ENCODE measurements at regions not wholly inside any gene's neighbourhood (a gene's known extent, or its start where the extent isn't known, plus 50 kb on each side); places are given as distances from the start of the nearest gene placed in this dataset.
"Not testable (repeated sequence)": the region's sequence is repeated elsewhere in the genome, so short reads cannot be mapped to it uniquely, and the experiment has no call there.

- DNase-seq (ENCODE audit: low read depth), result no peak
- no peak for TF ChIP-seq CTCF (IDR thresholded peaks at IDR 0.05; ENCODE audit: insufficient read depth, low read depth, low read length)
- H3K4me3 ChIP-seq (ENCODE audit: low read depth, low read length), result no peak overlapping the region
Observed at GRCh38 chr3:176623468-176624150, 573.7 kb downstream of the TBL1XR1 start.

GRCh38 chr3:176619833-176620232, 577.4 kb downstream of the TBL1XR1 start:
- no peak for DNase-seq (ENCODE audit: low read depth)
- no peak for TF ChIP-seq CTCF (IDR thresholded peaks at IDR 0.05; ENCODE audit: insufficient read depth, low read depth, low read length)
- no peak overlapping the region for H3K4me3 ChIP-seq (ENCODE audit: low read depth, low read length)

GRCh38 chr3:176615826-176616225, 581.5 kb downstream of the TBL1XR1 start:
- DNase-seq (ENCODE audit: low read depth), result no peak
- no peak for TF ChIP-seq CTCF (IDR thresholded peaks at IDR 0.05; ENCODE audit: insufficient read depth, low read depth, low read length)
- H3K4me3 ChIP-seq (ENCODE audit: low read depth, low read length), result no peak overlapping the region

- H3K4me3 ChIP-seq (ENCODE audit: low read depth, low read length), result no peak overlapping the region
Observed at GRCh38 chr3:176611703-176612102, 585.6 kb downstream of the TBL1XR1 start.

GRCh38 chr3:176609361-176609760, 587.9 kb downstream of the TBL1XR1 start:
- DNase-seq (ENCODE audit: low read depth), result no peak
- TF ChIP-seq CTCF (IDR thresholded peaks at IDR 0.05; ENCODE audit: insufficient read depth, low read depth, low read length), result no peak
- H3K4me3 ChIP-seq (ENCODE audit: low read depth, low read length), result no peak overlapping the region

More at GRCh38 chr3:176611703-176612102, 585.6 kb downstream of the TBL1XR1 start:
- DNase-seq (ENCODE audit: low read depth), result no peak
- no peak for TF ChIP-seq CTCF (IDR thresholded peaks at IDR 0.05; ENCODE audit: insufficient read depth, low read depth, low read length)

- not testable (repeated sequence) for H3K4me3 ChIP-seq (ENCODE audit: low read depth, low read length); DNase-seq (ENCODE audit: low read depth)
Observed at GRCh38 chr3:176605553-176605952, 591.7 kb downstream of the TBL1XR1 start.

GRCh38 chr3:176595307-176595706, 602.0 kb downstream of the TBL1XR1 start:
- TF ChIP-seq CTCF (IDR thresholded peaks at IDR 0.05; ENCODE audit: insufficient read depth, low read depth, low read length), result no peak
- DNase-seq (ENCODE audit: low read depth), result peak; percentile 7
- no peak overlapping the region for H3K4me3 ChIP-seq (ENCODE audit: low read depth, low read length)

Data from fibroblast of villous mesenchyme (primary cell).